Cardiac muscle cell (in vitro differentiated cells and primary cell): ENCODE measurements at regions not wholly inside any gene's neighbourhood (a gene's known extent, or its start where the extent isn't known, plus 50 kb on each side); places are given as distances from the start of the nearest gene placed in this dataset.

Source experiments
- DNase-seq, 2 donors: peaks; one replicate each; pipeline versions ENCODE4 v3.0.0 to v3.0.0-alpha.2; 2010 to 2017; ENCODE audit warnings: low read depth in 1 of 2, low spot score in 1 of 2
- H3K27ac ChIP-seq: fragments of 200-600 bp; sonication (generic); 2 replicates; pipeline ENCODE4 v1.5.1; 2016
- H3K27me3 ChIP-seq: fragments of 200-600 bp; sonication (generic); 2 replicates; pipeline ENCODE4 v1.6.0; 2016; ENCODE audit warnings: control low read depth
- H3K36me3 ChIP-seq: fragments of 200-600 bp; sonication (generic); 2 replicates; pipeline ENCODE4 v1.5.1; 2016; ENCODE audit warnings: control low read depth
- H3K4me1 ChIP-seq: fragments of 200-600 bp; sonication (generic); 2 replicates; pipeline ENCODE4 v1.8.1; 2017; ENCODE audit warnings: low read depth, mild to moderate bottlenecking, mixed run types
- H3K4me3 ChIP-seq: fragments of 200-600 bp; sonication (generic); 2 replicates; pipeline ENCODE4 v1.5.1; 2016; ENCODE audit warnings: mild to moderate bottlenecking
- H3K9me3 ChIP-seq: fragments of 200-600 bp; sonication (generic); 2 replicates; pipeline ENCODE4 v1.5.1; 2017; ENCODE audit warnings: low read depth, mild to moderate bottlenecking, control low read depth
- CTCF ChIP-seq: IDR thresholded peaks from 2 replicates; pipeline ENCODE4 v1.5.1; 2012; ENCODE audit warnings: low read depth, mild to moderate bottlenecking, low read length

GRCh38 chrX:26747877-26748276 lies 531.9 kb downstream of the MAGEB5 start:
- Histone ChIP-seq H3K9me3 (no peaks in the 10 kb centered on the region), H3K4me3 (no peak overlapping the region), H3K27me3 (no peaks in the 10 kb centered on the region), H3K27ac (no peak overlapping the region), H3K4me1 (no peaks in the 10 kb centered on the region), H3K36me3 (no peaks in the 10 kb centered on the region)
- DNase-seq: peak in 1 of 2 donors; percentile 0
- no peak for TF ChIP-seq CTCF

GRCh38 chrX:26722666-26723428 lies 506.9 kb downstream of the MAGEB5 start:
- Histone ChIP-seq H3K27me3 (no peaks in the 10 kb centered on the region), H3K27ac (no peak overlapping the region), H3K4me3 (no peak overlapping the region), H3K36me3 (no peaks in the 10 kb centered on the region), H3K9me3 (no peaks in the 10 kb centered on the region), H3K4me1 (no peaks in the 10 kb centered on the region)
- no peak for TF ChIP-seq CTCF
- DNase-seq: no peak

- Histone ChIP-seq H3K4me3 (no peak overlapping the region), H3K36me3 (no peaks in the 10 kb centered on the region), H3K4me1 (no peaks in the 10 kb centered on the region), H3K9me3 (no peaks in the 10 kb centered on the region), H3K27me3 (no peaks in the 10 kb centered on the region), H3K27ac (no peak overlapping the region)
- no peak for TF ChIP-seq CTCF
- no peak for DNase-seq
Measured at GRCh38 chrX:26672571-26672970, 456.6 kb downstream of the MAGEB5 start.

- Histone ChIP-seq H3K36me3 (no peaks in the 10 kb centered on the region), H3K9me3 (no peaks in the 10 kb centered on the region), H3K27ac (no peak overlapping the region), H3K4me1 (no peaks in the 10 kb centered on the region), H3K27me3 (no peaks in the 10 kb centered on the region), H3K4me3 (no peak overlapping the region)
- no peak for TF ChIP-seq CTCF
- DNase-seq: no peak
Measured at GRCh38 chrX:26670521-26670920, 454.6 kb downstream of the MAGEB5 start.

- Histone ChIP-seq H3K4me1 (no peaks in the 10 kb centered on the region), H3K36me3 (no peaks in the 10 kb centered on the region), H3K9me3 (no peaks in the 10 kb centered on the region), H3K4me3 (no peak overlapping the region), H3K27ac (no peak overlapping the region), H3K27me3 (no peaks in the 10 kb centered on the region)
- no peak for TF ChIP-seq CTCF
- no peak for DNase-seq
Measured at GRCh38 chrX:26664919-26665318, 448.9 kb downstream of the MAGEB5 start.
